H9 (cell line): ENCODE measurements at regions not wholly inside any gene's neighbourhood (a gene's known extent, or its start where the extent isn't known, plus 50 kb on each side); places are given as distances from the start of the nearest gene placed in this dataset.

Source experiments
- DNase-seq: peaks from one replicate; pipeline ENCODE4 v3.0.0-alpha.2; 2017
- H2AFZ ChIP-seq: one replicate; pipeline ENCODE4 v1.6.1; 2013; ENCODE audit warnings: mild to moderate bottlenecking, low read length, control low read depth, moderate library complexity
- H2AK5ac ChIP-seq: 2 replicates; pipeline ENCODE4 v1.6.1; 2013; ENCODE audit warnings: low read length, control low read depth, mixed read lengths; ENCODE audit not compliant: insufficient read length
- H2BK120ac ChIP-seq: one replicate; pipeline ENCODE4 v1.6.1; 2013; ENCODE audit warnings: low read depth, mild to moderate bottlenecking, low read length, control low read depth, inconsistent platforms; ENCODE audit not compliant: poor library complexity, severe bottlenecking
- H2BK12ac ChIP-seq: 2 replicates; pipeline ENCODE4 v1.6.1; 2013; ENCODE audit warnings: low read length, control low read depth, mixed read lengths, low read depth; ENCODE audit not compliant: insufficient read length
- H2BK15ac ChIP-seq: 2 replicates; pipeline ENCODE4 v1.6.1; 2013; ENCODE audit warnings: low read depth, low read length, control low read depth
- H2BK20ac ChIP-seq: one replicate; pipeline ENCODE4 v1.6.1; 2013; ENCODE audit warnings: low read depth, mild to moderate bottlenecking, low read length, control low read depth, inconsistent platforms; ENCODE audit not compliant: poor library complexity, severe bottlenecking
- H2BK5ac ChIP-seq: 2 replicates; pipeline ENCODE4 v1.6.1; 2013; ENCODE audit warnings: low read length, control low read depth, mixed read lengths; ENCODE audit not compliant: insufficient read length
- H3K14ac ChIP-seq: 2 replicates; pipeline ENCODE4 v1.6.1; 2013; ENCODE audit warnings: low read length, control low read depth; ENCODE audit not compliant: insufficient read depth
- H3K18ac ChIP-seq: 2 replicates; pipeline ENCODE4 v1.6.1; 2013; ENCODE audit warnings: low read depth, mild to moderate bottlenecking, mixed read lengths, low read length, control low read depth; ENCODE audit not compliant: insufficient read length
- H3K23ac ChIP-seq: 2 replicates; pipeline ENCODE4 v1.6.1; 2013; ENCODE audit warnings: low read length, control low read depth, mixed read lengths, low read depth; ENCODE audit not compliant: insufficient read length
- H3K23me2 ChIP-seq: 2 replicates; pipeline ENCODE4 v1.6.1; 2013; ENCODE audit warnings: low read depth, mild to moderate bottlenecking, mixed read lengths, low read length, control low read depth; ENCODE audit not compliant: insufficient read length, poor library complexity, severe bottlenecking
- H3K27ac ChIP-seq: 2 replicates; pipeline ENCODE4 v1.5.1; 2013; ENCODE audit warnings: low read length, control low read depth, mixed read lengths, low read depth; ENCODE audit not compliant: insufficient read length
- H3K27me3 ChIP-seq: 2 replicates; pipeline ENCODE4 v1.6.1; 2013; ENCODE audit warnings: low read length, control low read depth, inconsistent platforms; ENCODE audit not compliant: insufficient read depth
- H3K4ac ChIP-seq: 2 replicates; pipeline ENCODE4 v1.6.1; 2013; ENCODE audit warnings: low read depth, mild to moderate bottlenecking, control low read depth, inconsistent platforms, low read length, moderate library complexity
- H3K4me1 ChIP-seq: 2 replicates; pipeline ENCODE4 v1.6.1; 2013; ENCODE audit warnings: low read length, control low read depth, inconsistent platforms; ENCODE audit not compliant: insufficient read depth
- H3K4me2 ChIP-seq: 2 replicates; pipeline ENCODE4 v1.6.1; 2013; ENCODE audit warnings: low read length, control low read depth, mixed read lengths; ENCODE audit not compliant: insufficient read length, insufficient read depth
- H3K56ac ChIP-seq: 2 replicates; pipeline ENCODE4 v1.6.1; 2013; ENCODE audit warnings: low read depth, mild to moderate bottlenecking, mixed read lengths, low read length, control low read depth; ENCODE audit not compliant: insufficient read length
- H3K79me1 ChIP-seq: 2 replicates; pipeline ENCODE4 v1.6.1; 2013; ENCODE audit warnings: low read depth, mild to moderate bottlenecking, moderate library complexity, low read length, control low read depth, inconsistent platforms; ENCODE audit not compliant: insufficient read depth, poor library complexity, severe bottlenecking
- H3K79me2 ChIP-seq: 2 replicates; pipeline ENCODE4 v1.6.1; 2013; ENCODE audit warnings: low read length, control low read depth, inconsistent platforms; ENCODE audit not compliant: insufficient read depth
- H3K9ac ChIP-seq: 2 replicates; pipeline ENCODE4 v1.6.1; 2013; ENCODE audit warnings: low read length, control low read depth, mixed read lengths; ENCODE audit not compliant: insufficient read length; ENCODE audit errors: extremely low read depth
- H3K9me3 ChIP-seq: one replicate; pipeline ENCODE4 v1.6.1; 2013; ENCODE audit warnings: low read depth, low read length, inconsistent platforms; ENCODE audit not compliant: control insufficient read depth
- H3T11ph ChIP-seq: one replicate; pipeline ENCODE4 v1.6.1; 2013; ENCODE audit warnings: mild to moderate bottlenecking, low read length, control low read depth, inconsistent platforms
- H4K20me1 ChIP-seq: one replicate; pipeline ENCODE4 v1.6.1; 2013; ENCODE audit not compliant: control insufficient read depth, insufficient read length, insufficient read depth
- H4K5ac ChIP-seq: 2 replicates; pipeline ENCODE4 v1.6.1; 2013; ENCODE audit warnings: low read depth, mild to moderate bottlenecking, mixed read lengths, low read length, control low read depth; ENCODE audit not compliant: insufficient read length
- H4K8ac ChIP-seq: replicated peaks from 2 replicates; pipeline ENCODE4 v1.6.1; 2013; ENCODE audit warnings: low read length, control low read depth, mixed read lengths, low read depth; ENCODE audit not compliant: insufficient read length
- H4K91ac ChIP-seq: 2 replicates; pipeline ENCODE4 v1.6.1; 2013; ENCODE audit warnings: low read depth, mild to moderate bottlenecking, moderate library complexity, mixed read lengths, low read length, control low read depth; ENCODE audit not compliant: insufficient read length
- H3K27ac Mint-ChIP-seq, 3 experiments: 2 replicates in 2 of 3; 3 replicates in 1 of 3; pipeline ENCODE4 v1.8.0; 2020 to 2021; ENCODE audit warnings: mixed read lengths in 3 of 3, mild to moderate bottlenecking in 1 of 3, moderate library complexity in 1 of 3
- H3K27me3 Mint-ChIP-seq: 2 replicates; pipeline ENCODE4 v1.8.0; 2021; ENCODE audit warnings: low read depth, mild to moderate bottlenecking, moderate library complexity, mixed read lengths
- H3K36me3 Mint-ChIP-seq, 3 experiments: 2 replicates in 2 of 3; 3 replicates in 1 of 3; pipeline ENCODE4 v1.8.0; 2020 to 2021; ENCODE audit warnings: low read depth in 3 of 3, mixed read lengths in 3 of 3; ENCODE audit not compliant: insufficient read depth in 1 of 3
- H3K4me1 Mint-ChIP-seq, 2 experiments: 2 replicates each; pipeline ENCODE4 v1.8.0; 2020; ENCODE audit warnings: mixed read lengths in 2 of 2
- H3K4me3 Mint-ChIP-seq, 2 experiments: 2 replicates in 1 of 2; 3 replicates in 1 of 2; pipeline ENCODE4 v1.8.0; 2020 to 2021; ENCODE audit warnings: mild to moderate bottlenecking in 2 of 2, mixed read lengths in 2 of 2, moderate library complexity in 1 of 2
- H3K9me3 Mint-ChIP-seq, 2 experiments: 2 replicates in 1 of 2; 3 replicates in 1 of 2; pipeline ENCODE4 v1.8.0; 2020; ENCODE audit warnings: mild to moderate bottlenecking in 2 of 2, mixed read lengths in 2 of 2, moderate library complexity in 1 of 2
- CTCF ChIP-seq: fragments of 200-600 bp; sonication (generic); conservative IDR thresholded peaks from 3 replicates; pipeline ENCODE4 v1.8.0; 2021; ENCODE audit warnings: antibody characterized with exemption, mild to moderate bottlenecking
- WGBS: extraction: QIAGEN DNeasy Blood & Tissue Kit; methylation state at CpG from one replicate; pipeline ENCODE4 v1.1.7; 2013; ENCODE audit warnings: missing lambda C conversion rate, low lambda C conversion rate, mixed read lengths; ENCODE audit not compliant: insufficient read length; ENCODE audit errors: extremely low coverage; 5-methylcytosine and 5-hydroxymethylcytosine counted together

- no peaks in the 10 kb centered on the region for H3K27me3 ChIP-seq
- H3K23ac ChIP-seq: no peak overlapping the region
- H3K27me3 Mint-ChIP-seq: no peaks in the 10 kb centered on the region
- no peaks in the 10 kb centered on the region for H3K9me3 ChIP-seq
- no peak overlapping the region for H3K14ac ChIP-seq
- no peak overlapping the region for H2BK15ac ChIP-seq
- H3K4ac ChIP-seq: no peak overlapping the region
- H3K4me3 Mint-ChIP-seq: no peak overlapping the region
- no peak overlapping the region for H4K8ac ChIP-seq
- no peak overlapping the region for H2AK5ac ChIP-seq
- TF ChIP-seq CTCF: no peak
- H2BK5ac ChIP-seq: no peak overlapping the region
- peaks cover 3 to 7% of the 10 kb centered on the region in 2 experiments; a peak in 3 of 5 replicates for H3K9me3 Mint-ChIP-seq
- no peak overlapping the region for H2BK20ac ChIP-seq
- H3K36me3 Mint-ChIP-seq: peaks cover 2 to 9% (median 6%) of the 10 kb centered on the region in 3 experiments; a peak in 4 of 7 replicates
- H4K91ac ChIP-seq: no peak overlapping the region
- H3K4me2 ChIP-seq: no peak overlapping the region
- DNase-seq: no peak
- H3K56ac ChIP-seq: no peak overlapping the region
- no peak overlapping the region for H3K9ac ChIP-seq
- no CpG with 5 or more reads among the region's 1 CpG for WGBS
- no peaks in the 10 kb centered on the region for H3K79me2 ChIP-seq
- no peaks in the 10 kb centered on the region for H4K20me1 ChIP-seq
- no peak overlapping the region for H4K5ac ChIP-seq
- no peak overlapping the region for H2BK12ac ChIP-seq
- H3K23me2 ChIP-seq: no peaks in the 10 kb centered on the region
- H3K27ac ChIP-seq: no peak overlapping the region
- no peaks in the 10 kb centered on the region for H3K79me1 ChIP-seq
- H2AFZ ChIP-seq: no peak overlapping the region
- no peak overlapping the region for H3K18ac ChIP-seq
- H2BK120ac ChIP-seq: no peak overlapping the region
- no peak overlapping the region for H3K27ac Mint-ChIP-seq
- H3K4me1 ChIP-seq: no peaks in the 10 kb centered on the region
- H3K4me1 Mint-ChIP-seq: peaks cover 9 to 13% of the 10 kb centered on the region in 2 experiments
- no peak overlapping the region for H3T11ph ChIP-seq
Observed at GRCh38 chr4:124803026-124803425, 90.5 kb upstream of the ANKRD50 start.
